KMS-11 (cell line): ENCODE measurements at regions not wholly inside any gene's neighbourhood (a gene's known extent, or its start where the extent isn't known, plus 50 kb on each side); places are given as distances from the start of the nearest gene placed in this dataset.
"Not testable (repeated sequence)": the region's sequence is repeated elsewhere in the genome, so short reads cannot be mapped to it uniquely, and the experiment has no call there.

Experiments
- H2AFZ ChIP-seq: fragments of 200-600 bp; sonication (generic); 2 replicates; pipeline ENCODE4 v1.6.1; 2016; ENCODE audit warnings: antibody characterized with exemption, mixed run types, low read depth
- H3K27ac ChIP-seq: fragments of 200-600 bp; sonication (generic); 2 replicates; pipeline ENCODE4 v1.6.1; 2016; ENCODE audit warnings: mild to moderate bottlenecking, mixed run types
- H3K27me3 ChIP-seq: fragments of 200-600 bp; sonication (generic); 2 replicates; pipeline ENCODE4 v1.6.1; 2017; ENCODE audit warnings: mild to moderate bottlenecking, low read depth, mixed run types, moderate library complexity; ENCODE audit not compliant: insufficient read depth
- H3K36me3 ChIP-seq: fragments of 200-600 bp; sonication (generic); 2 replicates; pipeline ENCODE4 v1.6.1; 2017; ENCODE audit warnings: mild to moderate bottlenecking, mixed run types; ENCODE audit not compliant: insufficient read depth
- H3K4me1 ChIP-seq: fragments of 200-600 bp; sonication (generic); 2 replicates; pipeline ENCODE4 v1.6.1; 2016; ENCODE audit warnings: mild to moderate bottlenecking, low read depth, mixed run types; ENCODE audit not compliant: poor library complexity, severe bottlenecking
- H3K4me2 ChIP-seq: fragments of 200-600 bp; sonication (generic); 2 replicates; pipeline ENCODE4 v1.7.0; 2016; ENCODE audit warnings: mild to moderate bottlenecking, mixed run types
- H3K4me3 ChIP-seq: fragments of 200-600 bp; sonication (generic); IDR thresholded peaks from 2 replicates; pipeline ENCODE4 v1.6.1; 2017; ENCODE audit warnings: low read depth, low read length, mixed read lengths; ENCODE audit not compliant: insufficient read depth
- H3K79me2 ChIP-seq: fragments of 200-600 bp; sonication (generic); 2 replicates; pipeline ENCODE4 v1.6.1; 2016; ENCODE audit warnings: low read depth, mixed run types; ENCODE audit not compliant: insufficient read depth
- H3K9ac ChIP-seq: fragments of 200-600 bp; sonication (generic); 2 replicates; pipeline ENCODE4 v1.6.1; 2016; ENCODE audit warnings: mild to moderate bottlenecking, mixed run types
- H4K20me1 ChIP-seq: fragments of 200-600 bp; sonication (generic); 2 replicates; pipeline ENCODE4 v1.6.1; 2016; ENCODE audit warnings: mild to moderate bottlenecking, mixed run types; ENCODE audit not compliant: insufficient read depth
- TF ChIP-seq, protein P1 (sequence below): fragments of 200-600 bp; sonication (generic); conservative IDR thresholded peaks from 2 replicates; pipeline ENCODE4 v1.6.1; 2017; ENCODE audit warnings: low read depth, mild to moderate bottlenecking, antibody characterized with exemption, low read length, moderate library complexity, mixed read lengths

DNA sequence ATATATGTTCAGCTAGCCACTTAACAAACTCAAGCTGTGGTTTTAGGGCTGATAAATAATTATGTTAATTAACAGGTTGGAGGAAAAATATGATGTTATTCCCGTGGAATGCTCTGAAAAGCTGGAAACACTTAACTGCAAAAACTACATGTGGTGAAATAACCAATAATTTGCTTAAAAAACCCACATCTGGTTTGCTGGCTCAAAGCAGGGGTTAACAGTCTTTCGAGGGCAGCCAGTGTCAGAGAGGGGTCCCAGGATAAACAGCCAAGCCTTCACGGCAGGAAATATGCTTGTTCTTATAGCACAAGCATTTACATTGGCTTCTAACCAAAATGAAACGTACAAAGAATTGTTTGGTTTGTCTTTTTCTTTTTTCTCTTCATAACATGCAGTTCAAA lies 254.0 kb upstream of the GAS1 start:
- no peak overlapping the region for H3K9ac ChIP-seq
- H2AFZ ChIP-seq = no peak overlapping the region
- H3K27ac ChIP-seq = no peak overlapping the region
- H4K20me1 ChIP-seq = no peaks in the 10 kb centered on the region
- no peaks in the 10 kb centered on the region for H3K36me3 ChIP-seq
- no peak overlapping the region for H3K4me2 ChIP-seq
- no peaks in the 10 kb centered on the region for H3K4me1 ChIP-seq
- H3K79me2 ChIP-seq = no peaks in the 10 kb centered on the region
- TF ChIP-seq, protein P1, sequence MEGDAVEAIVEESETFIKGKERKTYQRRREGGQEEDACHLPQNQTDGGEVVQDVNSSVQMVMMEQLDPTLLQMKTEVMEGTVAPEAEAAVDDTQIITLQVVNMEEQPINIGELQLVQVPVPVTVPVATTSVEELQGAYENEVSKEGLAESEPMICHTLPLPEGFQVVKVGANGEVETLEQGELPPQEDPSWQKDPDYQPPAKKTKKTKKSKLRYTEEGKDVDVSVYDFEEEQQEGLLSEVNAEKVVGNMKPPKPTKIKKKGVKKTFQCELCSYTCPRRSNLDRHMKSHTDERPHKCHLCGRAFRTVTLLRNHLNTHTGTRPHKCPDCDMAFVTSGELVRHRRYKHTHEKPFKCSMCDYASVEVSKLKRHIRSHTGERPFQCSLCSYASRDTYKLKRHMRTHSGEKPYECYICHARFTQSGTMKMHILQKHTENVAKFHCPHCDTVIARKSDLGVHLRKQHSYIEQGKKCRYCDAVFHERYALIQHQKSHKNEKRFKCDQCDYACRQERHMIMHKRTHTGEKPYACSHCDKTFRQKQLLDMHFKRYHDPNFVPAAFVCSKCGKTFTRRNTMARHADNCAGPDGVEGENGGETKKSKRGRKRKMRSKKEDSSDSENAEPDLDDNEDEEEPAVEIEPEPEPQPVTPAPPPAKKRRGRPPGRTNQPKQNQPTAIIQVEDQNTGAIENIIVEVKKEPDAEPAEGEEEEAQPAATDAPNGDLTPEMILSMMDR = no peak
- H3K27me3 ChIP-seq = no peaks in the 10 kb centered on the region
- H3K4me3 ChIP-seq = no peak overlapping the region

DNA sequence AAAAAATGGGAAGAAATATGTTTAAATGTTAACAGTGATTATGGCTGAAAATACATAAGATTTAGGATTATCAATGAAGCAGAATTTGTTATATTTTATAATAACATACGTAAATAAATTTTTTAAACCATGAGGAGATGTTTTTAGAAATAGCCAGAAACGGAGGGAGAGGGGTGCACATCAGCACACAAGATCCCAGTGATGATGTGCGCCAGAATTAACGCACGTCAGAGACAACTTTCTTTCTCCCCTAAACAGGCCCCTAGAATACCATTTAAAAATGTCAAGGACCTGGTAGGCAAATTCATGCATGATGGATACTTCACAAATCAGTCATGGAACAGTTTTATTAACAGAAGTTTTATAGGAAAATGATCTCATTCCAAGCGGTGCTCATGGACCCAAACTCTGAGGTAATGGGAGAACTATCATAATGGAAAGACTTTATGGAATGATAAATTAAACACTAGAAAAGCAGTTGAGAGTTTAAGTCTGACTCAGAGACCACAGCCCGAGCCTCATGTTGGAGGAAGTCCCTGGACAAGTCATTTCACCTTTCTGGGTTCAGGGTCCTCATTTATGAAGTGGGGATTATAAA lies 258.9 kb upstream of the GAS1 start:
- Histone ChIP-seq H3K27ac (no peak overlapping the region), H3K4me1 (no peaks in the 10 kb centered on the region), H3K4me2 (no peak overlapping the region), H3K36me3 (no peaks in the 10 kb centered on the region), H3K79me2 (no peaks in the 10 kb centered on the region), H2AFZ (no peak overlapping the region), H3K27me3 (no peaks in the 10 kb centered on the region), H3K9ac (no peak overlapping the region), H3K4me3 (no peak overlapping the region), H4K20me1 (no peaks in the 10 kb centered on the region)
- TF ChIP-seq, protein P1 = no peak

DNA sequence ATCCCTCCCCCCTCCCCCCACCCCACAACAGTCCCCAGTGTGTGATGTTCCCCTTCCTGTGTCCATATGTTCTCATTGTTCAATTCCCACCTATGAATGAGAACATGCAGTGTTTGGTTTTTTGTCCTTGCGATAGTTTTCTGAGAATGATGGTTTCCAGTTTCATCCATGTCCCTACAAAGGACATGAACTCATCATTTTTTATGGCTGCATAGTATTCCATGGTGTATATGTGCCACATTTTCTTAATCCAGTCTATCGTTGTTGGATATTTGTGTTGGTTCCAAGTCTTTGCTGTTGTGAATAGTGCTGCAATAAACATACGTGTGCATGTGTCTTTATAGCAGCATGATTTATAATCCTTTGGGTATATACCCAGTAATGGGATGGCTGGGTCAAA lies 263.4 kb upstream of the GAS1 start:
- not testable (repeated sequence) for H3K27ac ChIP-seq, H4K20me1 ChIP-seq, H3K27me3 ChIP-seq, H3K36me3 ChIP-seq, H3K79me2 ChIP-seq, H3K4me2 ChIP-seq, H3K4me3 ChIP-seq, H3K9ac ChIP-seq, H3K4me1 ChIP-seq, H2AFZ ChIP-seq

DNA sequence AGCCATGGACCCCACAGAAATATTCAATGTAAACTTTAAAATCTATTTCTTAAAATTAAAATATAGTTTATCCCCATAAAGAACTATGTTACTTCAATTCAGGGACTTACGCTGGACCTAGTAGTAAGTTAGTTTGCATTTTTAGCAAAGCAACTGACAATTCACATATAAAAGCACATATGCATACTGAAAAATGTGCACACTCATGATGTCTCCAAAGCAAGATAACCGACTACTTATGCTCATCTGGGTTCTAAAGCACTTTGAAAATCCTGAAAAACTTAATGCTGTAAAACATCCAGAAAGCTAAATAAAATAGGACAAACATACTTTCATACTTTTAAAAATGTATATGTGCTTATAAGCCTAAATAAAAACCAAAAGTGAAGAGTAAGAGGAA lies 264.4 kb upstream of the GAS1 start:
- H3K79me2 ChIP-seq = no peaks in the 10 kb centered on the region
- no peak overlapping the region for H2AFZ ChIP-seq
- no peaks in the 10 kb centered on the region for H4K20me1 ChIP-seq
- TF ChIP-seq, protein P1 = no peak
- no peak overlapping the region for H3K27ac ChIP-seq
- no peaks in the 10 kb centered on the region for H3K36me3 ChIP-seq
- no peak overlapping the region for H3K9ac ChIP-seq
- H3K4me1 ChIP-seq = no peaks in the 10 kb centered on the region
- no peak overlapping the region for H3K4me3 ChIP-seq
- no peaks in the 10 kb centered on the region for H3K27me3 ChIP-seq
- no peak overlapping the region for H3K4me2 ChIP-seq

DNA sequence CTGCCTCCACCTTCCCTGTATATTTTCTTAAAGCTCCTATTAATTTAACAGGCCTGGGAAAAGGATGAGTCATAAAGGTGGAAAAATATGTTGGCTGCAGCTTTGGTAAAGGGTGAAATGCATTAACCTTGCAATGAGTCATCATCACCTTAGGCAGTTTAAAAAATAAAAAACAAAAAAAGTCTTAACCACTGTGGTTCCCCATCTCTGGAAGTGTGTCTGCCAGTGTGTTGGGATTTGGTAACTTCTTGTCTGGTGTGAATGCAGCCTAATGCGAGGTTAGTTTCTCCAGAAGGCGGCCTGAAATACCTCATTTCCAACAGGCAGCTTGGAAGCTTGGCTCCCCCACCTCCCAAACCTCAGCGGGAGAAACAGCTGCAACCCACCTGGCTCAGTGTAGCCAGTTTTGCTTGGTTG lies 265.3 kb upstream of the GAS1 start:
- H2AFZ ChIP-seq = no peak overlapping the region
- H3K9ac ChIP-seq = no peak overlapping the region
- H3K27me3 ChIP-seq = no peaks in the 10 kb centered on the region
- no peak overlapping the region for H3K27ac ChIP-seq
- no peaks in the 10 kb centered on the region for H3K4me1 ChIP-seq
- H3K79me2 ChIP-seq = no peaks in the 10 kb centered on the region
- H3K36me3 ChIP-seq = no peaks in the 10 kb centered on the region
- TF ChIP-seq, protein P1 = no peak
- H3K4me2 ChIP-seq = no peak overlapping the region
- no peaks in the 10 kb centered on the region for H4K20me1 ChIP-seq
- H3K4me3 ChIP-seq = no peak overlapping the region
